CD4-positive, alpha-beta T cell treated with Interleukin-17A for 4 hours (primary cell): ENCODE measurements at regions not wholly inside any gene's neighbourhood (a gene's known extent, or its start where the extent isn't known, plus 50 kb on each side); places are given as distances from the start of the nearest gene placed in this dataset.
A peak's percentile ranks its signal among the peaks of the same experiment; 100 is the strongest.
"Not testable (repeated sequence)": the region's sequence is repeated elsewhere in the genome, so short reads cannot be mapped to it uniquely, and the experiment has no call there.

Source experiments
- DNase-seq: peaks from one replicate; pipeline ENCODE4 v3.0.0-alpha.2; 2020; ENCODE audit warnings: mixed read lengths

GRCh38 chr6:27720607-27721580, 191.3 kb downstream of the OR2B2 start:
- DNase-seq, result no peak

DNA sequence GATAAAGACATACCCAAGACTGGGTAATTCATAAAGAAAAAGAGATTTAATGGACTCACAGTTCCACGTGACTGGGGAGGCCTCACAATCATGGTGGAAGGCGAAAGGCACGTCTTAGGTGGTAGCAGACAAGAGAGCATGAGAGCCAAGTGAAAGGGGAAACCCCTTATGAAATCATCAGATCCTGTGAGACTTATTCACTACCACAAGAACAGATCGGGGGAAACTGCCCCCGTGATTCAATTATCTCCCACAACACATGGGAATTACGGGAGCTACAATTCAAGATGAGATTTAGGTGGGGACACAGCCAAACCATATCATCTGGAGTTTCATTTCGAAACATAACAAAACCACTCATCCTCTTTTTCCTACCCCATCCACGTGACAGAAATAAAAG, 193.2 kb downstream of the OR2B2 start:
- not testable (repeated sequence) for DNase-seq

- DNase-seq, result no peak
Observed at GRCh38 chr6:27706431-27706830, 205.8 kb downstream of the OR2B2 start.

DNA sequence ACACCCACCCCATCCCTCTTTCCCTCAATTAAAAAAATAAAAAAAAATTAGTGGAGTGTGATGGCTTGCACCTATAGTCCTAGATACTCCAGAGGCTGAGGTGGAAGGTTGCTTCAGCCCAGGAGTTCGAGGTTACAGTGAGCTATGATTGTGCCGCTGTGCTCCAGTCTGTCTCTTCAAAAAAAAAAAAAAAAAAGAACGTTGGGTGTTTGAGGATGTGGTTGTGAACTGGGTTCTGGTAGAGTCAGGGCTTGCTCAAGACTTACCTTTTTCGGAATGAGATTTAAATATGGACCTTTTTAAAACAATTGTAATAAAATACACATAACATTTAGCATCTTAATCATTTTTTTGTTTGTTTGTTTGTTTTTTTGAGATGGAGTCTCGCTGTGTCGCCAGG, 211.9 kb downstream of the OR2B2 start:
- DNase-seq, result no peak

GRCh38 chr6:27694547-27694874, 217.7 kb downstream of the OR2B2 start:
- no peak for DNase-seq

DNA sequence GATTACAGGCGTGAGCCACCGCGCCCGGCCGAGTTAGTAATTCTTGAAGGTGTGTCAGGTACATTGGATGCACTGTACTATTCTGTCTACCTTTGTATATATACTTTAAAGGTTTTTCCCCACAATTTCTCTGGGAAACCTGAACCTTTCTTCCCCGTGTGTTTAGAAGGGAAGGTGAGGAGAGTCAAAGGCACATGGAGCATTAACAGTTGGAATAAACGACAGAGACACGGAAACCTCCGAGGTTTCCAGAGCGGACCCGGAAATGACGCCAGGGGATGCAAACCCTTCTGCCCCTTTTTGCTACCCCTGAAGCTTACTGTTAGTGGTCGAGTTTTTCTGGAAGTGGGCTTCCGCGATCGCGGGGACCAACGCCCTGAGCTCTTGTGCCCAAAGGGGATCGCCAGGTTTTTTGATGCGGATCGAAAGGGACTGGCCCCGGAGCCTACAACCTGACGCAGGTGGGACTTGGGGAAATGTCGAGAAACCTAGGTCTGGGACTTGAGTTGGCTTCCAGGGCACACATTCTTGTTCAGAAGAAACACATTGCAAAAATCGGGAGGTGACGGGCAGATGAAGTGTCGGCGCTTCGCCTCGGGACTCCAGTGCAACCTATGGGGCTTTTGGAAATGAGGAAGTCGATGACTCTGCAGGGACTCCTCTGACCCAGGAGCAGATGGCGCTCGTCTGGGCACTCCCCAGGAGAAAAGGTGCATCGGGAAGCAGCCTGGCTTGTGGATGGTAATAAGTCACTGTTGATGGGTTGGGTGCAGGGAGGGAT, 218.2 kb downstream of the OR2B2 start:
- DNase-seq, result peak; percentile 52

DNA sequence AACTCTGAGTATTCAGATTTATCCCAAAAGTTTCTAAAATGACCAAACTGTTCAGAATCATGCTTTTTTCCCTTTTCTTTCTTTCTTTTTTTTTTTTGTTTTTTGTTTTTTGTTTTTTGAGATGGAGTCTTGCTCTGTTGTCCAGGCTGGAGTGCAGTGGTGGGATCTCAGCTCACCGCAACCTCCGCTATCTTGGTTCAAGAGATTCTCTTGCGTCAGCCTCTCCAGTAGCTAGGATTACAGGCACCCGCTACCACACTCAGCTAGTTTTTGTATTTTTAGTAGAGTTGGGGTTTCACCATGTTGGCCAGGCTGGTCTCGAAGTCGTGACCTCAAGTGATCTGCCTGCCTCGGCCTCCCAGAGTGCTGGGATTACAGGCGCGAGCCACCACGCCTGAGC, 219.2 kb upstream of the ZNF184 start:
- DNase-seq, result not testable (repeated sequence)

DNA sequence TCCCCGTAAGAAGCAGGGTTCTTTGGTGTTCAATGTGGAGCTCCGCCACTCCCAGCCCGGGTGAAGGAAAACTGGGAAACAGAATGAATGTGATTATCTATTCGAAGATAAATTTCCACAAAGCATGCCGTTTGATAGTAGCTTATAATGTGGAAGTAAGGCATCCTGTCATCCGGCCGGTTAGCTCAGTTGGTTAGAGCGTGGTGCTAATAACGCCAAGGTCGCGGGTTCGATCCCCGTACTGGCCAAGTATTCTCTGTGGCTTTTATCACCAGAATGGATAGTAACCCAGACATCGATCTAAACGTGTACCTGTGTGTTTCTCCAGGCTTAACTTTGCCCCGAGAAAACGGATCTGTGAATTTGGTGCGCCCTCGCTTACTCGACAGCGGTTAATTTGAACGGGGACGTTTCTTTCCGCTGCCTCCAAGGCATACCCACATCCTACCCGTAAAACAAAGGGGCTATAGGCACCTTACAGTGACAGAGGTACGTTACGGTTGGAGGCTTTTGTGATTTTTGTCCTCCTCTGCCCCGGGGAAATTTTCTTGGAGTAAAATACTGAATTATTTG, 215.2 kb upstream of the ZNF184 start:
- DNase-seq, result peak; percentile 87

- DNase-seq, result peak; percentile 80
Observed at GRCh38 chr6:27687154-27688013, 214.5 kb upstream of the ZNF184 start.

GRCh38 chr6:27685279-27685678, 212.4 kb upstream of the ZNF184 start:
- no peak for DNase-seq

- DNase-seq, result peak; percentile 56
Observed at GRCh38 chr6:27684264-27685211, 211.6 kb upstream of the ZNF184 start.

GRCh38 chr6:27679964-27680694, 207.2 kb upstream of the ZNF184 start:
- DNase-seq, result no peak

DNA sequence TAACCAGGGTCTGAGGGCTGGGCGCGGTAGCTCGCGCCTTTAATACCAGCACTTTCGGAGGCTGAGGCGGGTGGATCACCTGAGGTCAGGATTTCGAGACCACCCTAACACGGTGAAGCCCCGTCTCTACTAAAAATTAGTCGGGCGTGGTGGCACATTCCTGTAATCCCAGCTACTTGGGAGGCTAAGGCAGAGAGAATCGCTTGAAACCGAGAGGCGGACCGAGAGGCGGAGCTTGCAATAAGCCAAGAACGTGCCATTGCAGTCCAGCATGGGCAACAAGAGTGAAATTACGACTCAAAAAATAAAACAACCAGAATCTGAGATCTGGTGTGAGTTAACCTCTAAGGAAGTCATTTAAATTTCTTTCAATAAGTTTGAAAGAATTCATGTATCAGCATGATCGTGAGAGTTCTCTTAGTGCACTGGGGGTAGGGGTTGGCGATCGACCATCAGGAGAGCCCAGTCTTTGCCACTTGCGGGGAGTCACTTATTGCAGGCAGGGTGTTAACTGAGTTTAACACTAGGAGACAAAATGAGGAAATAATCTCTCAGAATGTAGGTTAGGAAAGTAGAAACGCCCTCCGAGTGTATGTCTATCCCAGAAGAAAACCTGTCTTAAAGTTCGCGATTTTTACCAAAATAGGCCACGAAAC, 206.5 kb upstream of the ZNF184 start:
- DNase-seq, result no peak

GRCh38 chr6:27678469-27678868, 205.6 kb upstream of the ZNF184 start:
- no peak for DNase-seq

DNA sequence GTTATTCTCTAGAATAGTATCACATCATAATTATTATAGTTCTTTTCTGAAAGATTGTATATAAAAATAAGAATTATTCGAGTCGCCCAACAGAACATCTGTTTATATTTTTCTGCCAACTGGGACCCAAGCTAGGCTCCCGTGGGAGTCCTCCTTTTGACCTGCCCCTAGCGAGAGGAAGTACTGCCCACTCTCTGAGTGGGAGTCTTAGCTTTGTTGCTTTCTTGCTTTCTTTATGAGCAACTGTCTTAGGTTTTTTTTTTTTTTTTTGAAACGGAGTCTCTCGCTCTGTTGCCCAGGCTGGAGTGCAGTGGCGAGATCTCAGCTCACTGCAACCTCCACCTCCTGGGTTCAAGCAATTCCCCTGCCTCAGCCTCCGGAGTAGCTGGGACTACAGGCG, 202.0 kb upstream of the ZNF184 start:
- DNase-seq, result no peak

DNA sequence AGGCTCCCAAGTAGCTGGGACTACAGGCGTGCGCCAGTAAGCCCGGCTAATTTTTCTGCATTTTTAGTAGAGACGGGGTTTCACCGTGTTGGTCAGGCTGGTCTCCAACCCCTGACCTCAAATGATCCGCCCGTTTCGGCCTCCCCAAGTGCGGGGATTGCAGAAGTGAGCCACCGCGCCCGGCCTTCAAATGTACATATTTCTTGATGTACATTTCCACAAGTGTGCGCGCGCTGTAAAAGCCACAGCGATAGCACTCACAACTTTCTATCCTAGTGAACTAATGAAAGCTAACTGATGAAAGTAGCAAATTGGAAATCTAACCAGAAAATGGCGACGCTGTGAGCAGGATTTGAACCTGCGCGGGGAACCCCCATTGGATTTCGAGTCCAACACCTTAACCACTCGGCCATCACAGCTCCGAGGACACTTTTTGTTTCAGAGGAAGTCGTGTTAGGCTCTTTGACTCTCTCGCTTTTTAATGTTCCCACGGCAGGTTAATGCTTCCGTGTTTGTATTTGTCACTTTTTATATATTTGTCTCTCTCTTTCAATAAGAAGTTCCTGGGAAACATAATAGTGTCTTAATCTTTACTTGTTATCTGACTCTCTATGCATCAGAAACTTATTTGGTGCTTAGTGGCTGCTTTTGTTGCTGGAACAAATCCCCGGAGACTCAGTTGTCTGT, 199.4 kb upstream of the ZNF184 start:
- no peak for DNase-seq

GRCh38 chr6:27669624-27670301, 196.9 kb upstream of the ZNF184 start:
- DNase-seq, result no peak

GRCh38 chr6:27669295-27669623, 196.4 kb upstream of the ZNF184 start:
- no peak for DNase-seq
